GM21381 (cell line): ENCODE measurements at regions not wholly inside any gene's neighbourhood (a gene's known extent, or its start where the extent isn't known, plus 50 kb on each side); places are given as distances from the start of the nearest gene placed in this dataset.
A peak's percentile ranks its signal among the peaks of the same experiment; 100 is the strongest.
"Not testable (repeated sequence)": the region's sequence is repeated elsewhere in the genome, so short reads cannot be mapped to it uniquely, and the experiment has no call there.

ENCODE experiments used
- ATAC-seq: cut with Tn5 transposase; IDR thresholded peaks from one replicate; pipeline ENCODE4 v1.9.1; 2021; ENCODE audit warnings: mild to moderate bottlenecking, moderate library complexity; ENCODE audit not compliant: unreplicated experiment

GRCh38 chr20:48366230-48366629 lies 461.6 kb downstream of the PREX1 start:
- ATAC-seq = no peak

DNA sequence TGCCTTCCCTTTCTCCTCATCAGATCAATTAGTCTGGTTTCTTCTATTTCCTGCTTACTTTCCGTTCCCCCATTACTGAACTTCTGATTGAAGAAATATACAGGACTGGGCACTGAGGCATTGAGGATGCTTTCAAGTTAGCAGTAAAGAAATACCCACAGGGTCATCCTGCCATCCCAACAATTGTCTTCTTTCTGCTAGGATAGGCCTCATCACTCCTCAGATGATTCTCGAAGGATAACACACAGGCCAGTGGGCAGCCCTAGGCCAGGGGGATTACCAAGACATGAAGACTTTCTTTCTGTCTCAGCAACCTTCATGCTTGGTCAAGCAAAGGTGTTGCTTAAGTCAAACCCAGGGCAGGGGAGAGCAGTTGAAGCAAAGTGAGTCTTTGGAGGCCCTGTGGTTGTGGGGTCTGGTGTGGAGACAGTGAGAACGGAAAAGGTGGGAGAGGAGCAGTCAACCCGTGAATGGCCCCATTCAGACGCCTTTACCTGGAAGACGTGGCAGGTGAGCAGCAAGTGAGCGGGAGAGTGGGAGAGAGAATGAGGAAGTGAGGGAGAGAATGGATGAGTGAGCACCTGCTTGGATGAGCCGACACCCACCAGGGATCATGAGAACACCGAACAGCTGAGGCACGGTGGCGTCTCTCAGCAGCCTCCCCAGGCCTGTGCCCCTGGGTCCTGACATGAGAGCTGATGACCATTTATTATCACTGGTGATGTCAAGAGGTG lies 462.9 kb downstream of the PREX1 start:
- ATAC-seq = no peak

DNA sequence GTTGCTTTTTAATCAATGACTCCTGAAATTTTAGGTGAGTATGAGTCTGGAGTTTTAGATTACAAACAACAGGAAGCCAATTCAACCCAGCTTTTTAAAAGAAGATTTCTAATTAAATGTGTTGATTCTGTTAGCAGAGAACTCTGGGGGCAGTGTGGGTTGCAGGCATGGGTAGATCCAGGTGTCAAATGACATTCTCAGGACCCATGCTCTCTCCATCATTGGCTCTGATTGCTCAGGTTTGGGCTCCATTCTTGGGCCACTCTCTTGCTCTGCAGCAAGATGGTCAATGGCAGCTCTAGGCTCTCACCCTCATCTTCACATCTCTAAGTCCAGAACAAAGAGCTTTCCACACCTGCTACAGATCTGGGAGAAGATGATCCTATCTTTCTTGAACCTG lies 463.7 kb downstream of the PREX1 start:
- no peak for ATAC-seq

DNA sequence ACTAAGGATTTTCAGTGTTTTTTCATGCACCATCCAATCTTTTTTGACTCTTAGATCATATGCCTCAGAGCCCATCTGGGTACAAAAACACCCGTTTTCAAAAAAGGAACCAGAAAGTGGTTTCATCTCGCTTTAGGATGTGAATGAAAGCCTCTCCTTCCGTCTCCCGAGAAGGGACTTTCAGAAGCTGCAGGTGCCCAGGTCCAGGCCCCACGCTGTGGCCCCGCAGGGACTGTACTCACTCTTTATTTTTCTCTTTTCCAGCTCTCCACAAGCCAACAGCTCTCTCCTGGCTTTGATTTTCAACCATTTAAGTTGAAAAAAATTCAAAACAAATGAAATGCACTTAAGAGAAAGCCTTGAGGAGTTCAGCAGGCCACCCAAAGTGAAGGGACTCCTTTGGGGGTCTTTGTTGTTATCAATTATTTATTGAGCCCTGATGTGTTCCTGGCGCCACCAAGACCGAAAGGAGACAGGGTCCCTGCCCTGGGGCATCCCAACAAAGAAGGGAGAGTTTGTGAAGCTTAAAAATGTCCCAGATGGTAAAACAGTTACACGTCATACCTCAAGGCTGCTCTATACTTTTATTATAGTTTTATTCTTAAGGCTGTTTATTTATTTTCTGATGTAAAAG lies 467.3 kb downstream of the PREX1 start:
- peak; percentile 39 for ATAC-seq

- ATAC-seq = peak; percentile 80
These were observed 468.0 kb downstream of the PREX1 start for GRCh38 chr20:48359692-48360341.

DNA sequence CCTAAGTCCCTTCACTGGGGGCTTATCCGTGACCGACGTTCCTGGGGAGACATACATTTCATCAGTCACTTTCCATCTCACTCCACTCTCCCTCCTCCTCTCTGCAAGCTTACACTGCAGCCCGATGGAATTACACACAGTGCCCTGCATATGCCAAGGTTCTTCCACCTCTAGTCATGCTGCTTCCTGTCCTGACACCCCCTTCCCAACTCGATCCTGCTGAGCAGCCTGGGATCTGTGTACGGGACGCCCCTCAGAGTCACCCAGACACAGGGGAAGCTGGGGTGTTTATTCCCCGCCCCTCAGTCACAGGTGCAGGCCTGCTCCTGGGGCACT lies 468.8 kb downstream of the PREX1 start:
- not testable (repeated sequence) for ATAC-seq

DNA sequence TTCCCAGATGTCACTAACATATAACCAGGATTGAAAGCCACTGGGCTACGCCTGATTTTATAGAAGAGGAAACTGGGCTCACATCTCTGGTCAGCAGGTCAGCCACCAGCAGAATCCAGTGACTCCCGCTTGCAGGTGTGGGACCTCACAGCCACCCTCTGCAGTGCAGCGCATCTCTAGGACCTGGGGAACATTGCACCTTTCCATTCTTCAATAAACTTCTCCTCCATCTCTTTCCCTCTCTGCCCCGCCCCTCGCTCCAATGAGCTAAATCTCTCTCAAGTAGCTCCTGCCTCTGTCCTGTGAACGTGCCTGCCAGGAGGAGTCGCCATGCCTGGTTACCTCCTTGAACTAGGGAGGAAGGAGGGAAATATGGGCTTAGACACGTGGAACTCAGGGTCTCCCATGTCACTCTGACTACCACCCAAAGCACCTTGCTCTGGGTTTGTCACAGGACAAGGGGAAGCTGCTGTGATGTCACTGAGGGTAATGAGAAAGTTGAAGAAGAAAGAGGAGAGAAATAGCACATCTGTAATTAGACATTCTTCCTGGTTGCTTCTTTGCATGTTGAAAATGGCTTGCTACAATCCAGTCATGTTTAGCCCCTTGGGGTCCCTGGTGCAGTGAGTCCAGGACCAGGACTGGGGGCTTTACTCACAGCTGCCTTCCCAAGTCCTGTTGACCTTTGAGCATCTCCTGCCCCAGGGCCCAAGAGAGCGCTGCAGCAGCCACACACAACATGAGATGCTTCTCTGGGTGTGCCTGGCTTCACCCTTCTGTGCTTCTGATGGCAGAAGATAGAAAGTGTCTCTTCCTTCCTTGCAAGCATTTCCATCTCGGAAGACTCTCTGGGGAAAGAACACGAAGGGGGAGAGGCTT lies 469.4 kb downstream of the PREX1 start:
- ATAC-seq = no peak

- no peak for ATAC-seq
These were observed 470.1 kb downstream of the PREX1 start for GRCh38 chr20:48357714-48358113.

GRCh38 chr20:48354903-48355302 lies 472.9 kb downstream of the PREX1 start:
- no peak for ATAC-seq

GRCh38 chr20:48354320-48354876 lies 473.4 kb downstream of the PREX1 start:
- no peak for ATAC-seq

GRCh38 chr20:48352628-48353027 lies 475.2 kb downstream of the PREX1 start:
- no peak for ATAC-seq

DNA sequence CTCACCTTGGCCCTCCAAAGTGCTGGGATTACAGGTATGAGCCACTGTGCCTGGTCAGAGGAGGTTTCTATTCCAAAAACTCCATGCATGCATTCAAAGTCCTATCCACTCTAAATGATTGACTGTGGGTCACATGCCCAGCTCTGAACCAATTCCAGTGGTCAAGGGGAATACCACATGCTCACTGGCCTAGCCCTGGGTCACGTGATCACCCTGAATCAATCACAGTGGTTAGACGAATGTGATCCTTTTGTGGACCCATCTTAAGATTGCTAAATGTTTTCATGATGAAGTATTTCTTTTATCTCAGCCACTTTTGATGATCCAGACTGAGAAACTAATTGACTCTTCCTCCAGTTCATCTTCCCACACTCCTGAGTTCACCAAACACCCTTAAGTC lies 475.8 kb downstream of the PREX1 start:
- no peak for ATAC-seq

DNA sequence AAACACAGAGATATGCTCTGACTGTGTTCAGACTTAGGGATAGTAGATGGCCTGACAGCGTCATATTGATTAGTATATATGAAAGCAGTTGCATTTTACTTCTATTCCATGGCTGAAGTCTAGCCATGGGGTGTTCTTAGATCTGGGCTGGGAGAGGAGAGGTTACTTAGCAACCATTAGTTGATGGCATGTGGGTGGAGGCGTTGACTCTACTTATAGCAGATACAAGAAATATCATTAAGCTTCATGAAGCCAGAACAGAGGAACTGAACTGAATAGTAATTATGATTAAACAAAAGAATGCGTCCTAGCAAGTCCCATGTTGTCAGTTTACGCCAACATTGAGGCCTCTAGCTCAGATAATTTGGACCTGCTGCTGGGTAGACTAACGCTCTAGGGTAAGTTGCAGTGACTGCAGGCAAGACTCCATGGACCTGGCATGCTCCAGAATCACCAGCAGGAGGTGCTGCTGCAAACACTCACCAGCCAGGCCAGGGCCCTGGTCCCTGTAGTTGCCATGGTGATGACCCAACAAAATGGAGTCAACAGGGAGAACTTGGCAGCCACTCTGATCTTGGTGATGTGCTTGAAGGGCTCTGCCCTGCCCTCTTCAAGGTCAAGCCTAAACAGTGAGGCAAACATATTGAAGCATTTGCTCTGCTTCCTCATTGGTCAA lies 477.3 kb downstream of the PREX1 start:
- no peak for ATAC-seq

- ATAC-seq = no peak
These were observed 478.1 kb downstream of the PREX1 start for GRCh38 chr20:48349656-48350055.

DNA sequence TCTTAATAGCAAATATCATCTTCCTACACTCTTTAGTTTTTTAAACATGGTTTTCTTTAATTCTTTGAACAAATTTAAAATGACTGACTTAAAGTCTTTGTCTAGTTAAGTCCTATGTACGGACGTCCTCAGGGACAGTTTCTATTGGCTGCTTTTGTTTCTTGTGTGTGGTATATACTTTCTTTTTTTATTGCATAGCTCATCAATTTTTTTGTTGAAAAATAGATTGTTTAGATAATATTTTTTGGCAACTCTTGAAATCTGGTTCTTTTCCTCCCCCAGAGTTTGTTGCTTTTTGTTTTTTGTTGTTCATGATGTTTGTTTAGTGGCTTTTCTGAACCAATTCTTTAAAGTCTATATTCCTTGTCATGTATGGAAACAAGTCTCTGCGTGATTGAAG lies 479.8 kb downstream of the PREX1 start:
- ATAC-seq = no peak

DNA sequence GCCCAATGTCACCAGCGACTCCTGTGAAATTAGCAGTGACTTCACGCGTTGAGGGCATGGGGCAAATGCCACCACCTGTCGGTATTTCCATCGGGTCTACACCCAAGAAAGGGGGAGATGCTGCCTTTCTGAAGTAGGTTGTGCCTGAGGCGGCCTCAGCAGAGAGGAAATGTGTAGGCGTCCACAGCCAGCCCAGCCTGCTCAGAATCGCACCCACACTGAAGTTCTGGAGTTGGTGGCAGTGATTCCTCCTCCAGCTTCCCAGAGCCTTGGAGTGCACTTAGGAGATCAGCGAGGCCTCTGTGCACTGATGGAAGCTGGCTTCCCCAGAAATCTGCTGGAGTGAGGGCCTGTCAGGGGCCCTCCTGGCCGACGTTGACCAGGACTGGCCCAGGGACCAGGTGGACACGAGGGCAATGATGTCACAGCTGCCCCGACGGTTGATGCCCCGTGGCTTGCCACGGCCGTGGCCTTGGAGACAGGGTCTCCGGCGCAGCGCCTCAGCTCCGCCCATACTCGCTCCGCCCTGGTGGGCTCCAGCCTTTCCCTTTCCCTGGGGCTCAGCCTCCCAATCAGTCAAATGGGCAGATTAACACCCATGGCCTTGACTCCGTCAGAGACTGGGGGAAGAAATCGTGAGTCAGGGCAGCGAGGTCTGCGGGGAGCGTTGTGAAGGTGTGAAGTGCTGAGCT lies 484.8 kb downstream of the PREX1 start:
- no peak for ATAC-seq

GRCh38 chr20:48340883-48341281 lies 486.9 kb downstream of the PREX1 start:
- ATAC-seq = no peak

GRCh38 chr20:48339986-48340882 lies 487.6 kb downstream of the PREX1 start:
- no peak for ATAC-seq
